CMK (cell line): ENCODE measurements at regions not wholly inside any gene's neighbourhood (a gene's known extent, or its start where the extent isn't known, plus 50 kb on each side); places are given as distances from the start of the nearest gene placed in this dataset.

ENCODE experiments used
- DNase-seq: peaks from one replicate; pipeline ENCODE4 v3.0.0-alpha.2; 2010; ENCODE audit warnings: low read depth

GRCh38 chr16:49078104-49078503 is 203.5 kb downstream of the CBLN1 start:
- no peak for DNase-seq

GRCh38 chr16:49075709-49076108 is 205.9 kb downstream of the CBLN1 start:
- no peak for DNase-seq

GRCh38 chr16:49068224-49068623 is 213.4 kb downstream of the CBLN1 start:
- no peak for DNase-seq

- DNase-seq: no peak
These were observed 213.9 kb downstream of the CBLN1 start for GRCh38 chr16:49067776-49068175.

- DNase-seq: no peak
These were observed 220.4 kb downstream of the CBLN1 start for GRCh38 chr16:49061137-49061714.

- no peak for DNase-seq
These were observed 220.9 kb downstream of the CBLN1 start for GRCh38 chr16:49060728-49061127.

- no peak for DNase-seq
These were observed 223.3 kb downstream of the CBLN1 start for GRCh38 chr16:49058382-49058781.

GRCh38 chr16:49057936-49058335 is 223.7 kb downstream of the CBLN1 start:
- no peak for DNase-seq

- DNase-seq: no peak
These were observed 224.2 kb downstream of the CBLN1 start for GRCh38 chr16:49057391-49057790.

GRCh38 chr16:49056546-49056945 is 225.1 kb downstream of the CBLN1 start:
- DNase-seq: no peak

GRCh38 chr16:49055824-49056545 is 225.7 kb downstream of the CBLN1 start:
- DNase-seq: no peak

- DNase-seq: no peak
These were observed 226.3 kb downstream of the CBLN1 start for GRCh38 chr16:49055291-49055690.

GRCh38 chr16:49054606-49055005 is 227.0 kb downstream of the CBLN1 start:
- DNase-seq: no peak

GRCh38 chr16:49052846-49053245 is 228.8 kb downstream of the CBLN1 start:
- DNase-seq: no peak

GRCh38 chr16:49051576-49051975 is 230.1 kb downstream of the CBLN1 start:
- no peak for DNase-seq

- DNase-seq: no peak
These were observed 231.0 kb downstream of the CBLN1 start for GRCh38 chr16:49050607-49051006.

GRCh38 chr16:49049644-49050043 is 232.0 kb downstream of the CBLN1 start:
- no peak for DNase-seq

GRCh38 chr16:49049191-49049590 is 232.4 kb downstream of the CBLN1 start:
- no peak for DNase-seq

GRCh38 chr16:49048557-49048956 is 233.1 kb downstream of the CBLN1 start:
- no peak for DNase-seq

GRCh38 chr16:49036126-49036525 is 245.5 kb downstream of the CBLN1 start:
- no peak for DNase-seq

GRCh38 chr16:49027420-49027819 is 254.2 kb downstream of the CBLN1 start:
- no peak for DNase-seq

- no peak for DNase-seq
These were observed 255.0 kb downstream of the CBLN1 start for GRCh38 chr16:49026566-49027181.

- DNase-seq: no peak
These were observed 256.7 kb downstream of the CBLN1 start for GRCh38 chr16:49024896-49025295.

GRCh38 chr16:49024016-49024415 is 257.6 kb downstream of the CBLN1 start:
- no peak for DNase-seq
